IMR-90 (cell line): ENCODE measurements at regions not wholly inside any gene's neighbourhood (a gene's known extent, or its start where the extent isn't known, plus 50 kb on each side); places are given as distances from the start of the nearest gene placed in this dataset.

Experiments used
- ATAC-seq: fragments of 200-7000 bp; cut with Tn5 transposase; 2 replicates; pipeline ENCODE4 v1.9.1; 2020; ENCODE audit warnings: low read depth, mild to moderate bottlenecking, moderate library complexity
- BruUV-seq: library from RNA; stranded (reverse); fragments of 400-500 nt; replicated peaks from 2 replicates; lab custom pipeline; 2021; lab: Mats Ljungman, UMichigan
- CTCF ChIA-PET: fragments of 300-600 bp; formaldehyde crosslinking; extraction: SDS; loops from one replicate; lab custom pipeline; 2021; ENCODE audit warnings: antibody characterized with exemption; lab: Yijun Ruan, JAX
- POLR2A ChIA-PET: fragments of 300-600 bp; sonication (Branson Sonifier 250); formaldehyde crosslinking; loops from one replicate; lab custom pipeline; 2022; ENCODE audit warnings: antibody characterized with exemption; ENCODE audit not compliant: unreplicated experiment; lab: Charles Lee
- DNase-seq: peaks from one replicate; pipeline ENCODE4 v3.0.0; 2013
- H2AFZ ChIP-seq: replicated peaks from 2 replicates; pipeline ENCODE3; 2013; ENCODE audit warnings: low read length, mild to moderate bottlenecking; ENCODE audit not compliant: poor library complexity
- H2AK5ac ChIP-seq: 2 replicates; pipeline ENCODE4 v1.6.1; 2013; ENCODE audit warnings: low read depth, low read length, inconsistent platforms
- H2AK9ac ChIP-seq: replicated peaks from 2 replicates; pipeline ENCODE3; 2013; ENCODE audit warnings: mild to moderate bottlenecking, low read depth, low read length, moderate library complexity; ENCODE audit not compliant: poor library complexity
- H2BK120ac ChIP-seq: 2 replicates; pipeline ENCODE4 v1.6.1; 2013; ENCODE audit warnings: low read depth, low read length, inconsistent platforms
- H2BK15ac ChIP-seq: 3 replicates; pipeline ENCODE4 v1.6.1; 2013; ENCODE audit warnings: low read depth, low read length, inconsistent platforms
- H2BK20ac ChIP-seq: 2 replicates; pipeline ENCODE4 v1.6.1; 2013; ENCODE audit warnings: low read depth, mild to moderate bottlenecking, inconsistent platforms, low read length, moderate library complexity
- H2BK5ac ChIP-seq: 2 replicates; pipeline ENCODE4 v1.6.1; 2013; ENCODE audit warnings: mild to moderate bottlenecking, low read depth, low read length, inconsistent platforms; ENCODE audit not compliant: poor library complexity, severe bottlenecking
- H3K14ac ChIP-seq: replicated peaks from 2 replicates; pipeline ENCODE4 v1.6.1; 2013; ENCODE audit warnings: low read depth, low read length, inconsistent platforms
- H3K18ac ChIP-seq: 2 replicates; pipeline ENCODE4 v1.6.1; 2013; ENCODE audit warnings: low read depth, low read length, control low read depth
- H3K23ac ChIP-seq: 2 replicates; pipeline ENCODE4 v1.6.1; 2013; ENCODE audit warnings: low read depth, low read length, inconsistent platforms
- H3K27ac ChIP-seq: 2 replicates; pipeline ENCODE4 v1.5.1; 2013; ENCODE audit warnings: mild to moderate bottlenecking, control low read depth, low read length; ENCODE audit not compliant: insufficient read depth
- H3K27me3 ChIP-seq: 2 replicates; pipeline ENCODE4 v1.6.1; 2013; ENCODE audit warnings: low read length; ENCODE audit not compliant: control insufficient read depth, insufficient read depth
- H3K36me3 ChIP-seq: 2 replicates; pipeline ENCODE4 v1.6.1; 2013; ENCODE audit warnings: low read length, mixed read lengths; ENCODE audit not compliant: control insufficient read depth, insufficient read depth
- H3K4ac ChIP-seq: 2 replicates; pipeline ENCODE4 v1.6.1; 2013; ENCODE audit warnings: low read depth, low read length, inconsistent platforms
- H3K4me1 ChIP-seq: 2 replicates; pipeline ENCODE4 v1.6.1; 2013; ENCODE audit warnings: low read length, mixed read lengths; ENCODE audit not compliant: control insufficient read depth, insufficient read depth
- H3K4me2 ChIP-seq: 2 replicates; pipeline ENCODE4 v1.6.1; 2013; ENCODE audit warnings: low read depth, mild to moderate bottlenecking, control low read depth, low read length, moderate library complexity
- H3K4me3 ChIP-seq: 2 replicates; pipeline ENCODE4 v1.5.1; 2013; ENCODE audit warnings: low read depth, mild to moderate bottlenecking, control low read depth, low read length, moderate library complexity; ENCODE audit not compliant: insufficient read depth
- H3K56ac ChIP-seq: 2 replicates; pipeline ENCODE4 v1.6.1; 2013; ENCODE audit warnings: low read length, inconsistent platforms; ENCODE audit not compliant: insufficient read depth; ENCODE audit errors: extremely low read depth
- H3K79me1 ChIP-seq, 2 experiments: 2 replicates each; pipeline ENCODE4 v1.6.1; 2013; ENCODE audit warnings: low read length in 2 of 2, inconsistent platforms in 1 of 2, low read depth in 1 of 2
- H3K9ac ChIP-seq: 2 replicates; pipeline ENCODE4 v1.6.1; 2013; ENCODE audit warnings: low read depth, low read length, control low read depth
- H3K9me1 ChIP-seq: 2 replicates; pipeline ENCODE4 v1.6.1; 2013; ENCODE audit warnings: low read length, inconsistent platforms; ENCODE audit not compliant: insufficient read depth
- H3K9me3 ChIP-seq: 2 replicates; pipeline ENCODE4 v1.6.1; 2013; ENCODE audit warnings: low read length; ENCODE audit not compliant: control insufficient read depth, insufficient read depth
- H4K20me1 ChIP-seq: 2 replicates; pipeline ENCODE4 v1.6.1; 2013; ENCODE audit warnings: low read length, inconsistent platforms; ENCODE audit not compliant: insufficient read depth
- H4K5ac ChIP-seq: 2 replicates; pipeline ENCODE4 v1.6.1; 2013; ENCODE audit warnings: mild to moderate bottlenecking, low read depth, low read length, control low read depth
- H4K8ac ChIP-seq, 2 experiments: 2 replicates each; pipeline ENCODE4 v1.6.1; 2013; ENCODE audit warnings: low read depth in 2 of 2, low read length in 2 of 2, control low read depth in 1 of 2, inconsistent platforms in 1 of 2
- H4K91ac ChIP-seq: 2 replicates; pipeline ENCODE4 v1.6.1; 2013; ENCODE audit warnings: low read depth, low read length, inconsistent platforms; ENCODE audit not compliant: insufficient read depth
- MAFK ChIP-seq: IDR thresholded peaks from 2 replicates; pipeline ENCODE4 v1.6.1; 2012; ENCODE audit warnings: low read depth, low read length, improper control_type of control experiment
- POLR2A ChIP-seq: IDR thresholded peaks from 2 replicates; pipeline ENCODE4 v1.6.1; 2012; ENCODE audit warnings: mild to moderate bottlenecking, low read depth, low read length
- RAD21 ChIP-seq: IDR thresholded peaks from 2 replicates; pipeline ENCODE4 v1.6.1; 2012; ENCODE audit warnings: low read length, improper control_type of control experiment
- SMC3 ChIP-seq: fragments of 150-350 bp; IDR thresholded peaks from 2 replicates; pipeline ENCODE4 v1.6.1; 2016; ENCODE audit warnings: low read depth, mild to moderate bottlenecking, antibody characterized with exemption, low read length, moderate library complexity
- USF2 ChIP-seq: fragments of 150-350 bp; IDR thresholded peaks from 2 replicates; pipeline ENCODE4 v1.6.1; 2017; ENCODE audit warnings: mild to moderate bottlenecking, antibody characterized with exemption, low read length, low read depth
- WGBS, 2 experiments: methylation state at CpG; one replicate each; pipeline versions ENCODE4 v1.1.5 to v1.1.7; 2013; ENCODE audit warnings: missing lambda C conversion rate in 2 of 2; ENCODE audit not compliant: insufficient read length in 1 of 2; ENCODE audit errors: extremely low coverage in 2 of 2; 5-methylcytosine and 5-hydroxymethylcytosine counted together
- dilution Hi-C: fragments of 300-500 bp; cut with HindIII; formaldehyde crosslinking; loops from one replicate; pipeline ENCODE4 v1.14.3; 2018; ENCODE audit warnings: low sequenced_read_pairs; ENCODE audit not compliant: unreplicated experiment
- in situ Hi-C: fragments of 300-500 bp; cut with MboI; formaldehyde crosslinking; loops from 3 replicates; pipeline ENCODE4 v1.14.3; 2019; ENCODE audit warnings: low sequenced_read_pairs, inconsistent platforms, mixed read lengths
- intact Hi-C: fragments of 100-400 bp; cut with micrococcal nuclease; formaldehyde crosslinking; loops from 2 replicates; pipeline ENCODE4 v1.10.0; 2022

DNA sequence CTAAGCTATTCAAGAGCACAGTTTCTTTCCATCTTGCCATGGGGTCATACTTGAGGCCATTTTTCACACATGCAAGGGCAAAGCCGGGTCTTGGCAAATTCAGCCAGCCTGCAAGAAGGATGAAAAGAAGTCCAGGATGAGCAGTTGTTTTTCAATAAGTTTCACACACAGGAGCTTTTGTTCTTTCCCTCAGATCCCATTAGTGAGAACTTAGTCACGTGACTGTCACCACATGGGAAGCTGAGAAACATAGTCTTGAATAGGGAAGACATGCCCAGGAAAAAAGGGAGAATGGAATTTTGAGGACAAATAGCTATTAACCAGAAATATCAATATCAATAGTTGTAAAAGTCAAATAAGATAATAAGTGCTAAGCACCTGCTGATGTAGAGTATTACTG is 137.7 kb downstream of the AHR start:
- intact Hi-C loops: no loop called here
- Histone ChIP-seq H4K8ac (no peak overlapping the region), H3K14ac (no peak overlapping the region), H2AK5ac (no peak overlapping the region), H2BK20ac (no peak overlapping the region), H3K36me3 (no peaks in the 10 kb centered on the region), H3K9me1 (no peaks in the 10 kb centered on the region), H2AFZ (no peak overlapping the region), H3K4me3 (no peak overlapping the region), H4K20me1 (no peaks in the 10 kb centered on the region), H2BK5ac (no peak overlapping the region), H3K4me2 (no peak overlapping the region), H3K4ac (no peak overlapping the region), H3K18ac (no peak overlapping the region), H3K23ac (no peak overlapping the region), H4K91ac (no peak overlapping the region), H3K27me3 (no peaks in the 10 kb centered on the region), H2BK120ac (no peak overlapping the region), H4K5ac (no peak overlapping the region), H3K56ac (no peak overlapping the region), H2AK9ac (no peak overlapping the region), H3K27ac (no peak overlapping the region), H3K9me3 (no peaks in the 10 kb centered on the region), H3K79me1 (no peaks in the 10 kb centered on the region), H3K9ac (no peak overlapping the region), H3K4me1 (no peaks in the 10 kb centered on the region), H2BK15ac (no peak overlapping the region)
- no TSS peak for BruUV-seq
- TF ChIP-seq USF2 (no peak), MAFK (no peak), RAD21 (no peak), POLR2A (no peak), SMC3 (no peak)
- in situ Hi-C loops: no loop called here
- ChIA-PET CTCF (interaction anchor here (0.9 kb wide), 1 partner anchor 28 kb away, joined by 3 read pairs; no protein-coding TSS in a partner anchor), POLR2A (no interaction called here)
- WGBS, 2 experiments: no CpG with 5 or more reads among the region's 2 CpGs
- dilution Hi-C loops: no loop called here
- DNase-seq (no peak), ATAC-seq (no peak)
